A673 (cell line): ENCODE measurements at regions not wholly inside any gene's neighbourhood (a gene's known extent, or its start where the extent isn't known, plus 50 kb on each side); places are given as distances from the start of the nearest gene placed in this dataset.

Source experiments
- BruUV-seq: library from RNA; stranded (reverse); fragments of 400-500 nt; replicated peaks from 2 replicates; lab custom pipeline; 2021; lab: Mats Ljungman, UMichigan
- CTCF ChIA-PET: fragments of 300-600 bp; sonication (Branson Sonifier 250); formaldehyde crosslinking; loops from one replicate; lab custom pipeline; 2022; ENCODE audit warnings: antibody characterized with exemption; lab: Charles Lee
- POLR2A ChIA-PET: fragments of 300-600 bp; sonication (Branson Sonifier 250); formaldehyde crosslinking; loops from one replicate; lab custom pipeline; 2022; ENCODE audit warnings: antibody characterized with exemption; ENCODE audit not compliant: low non-redundant PET; lab: Charles Lee
- DNase-seq: peaks from one replicate; pipeline ENCODE4 v3.0.0-alpha.2; 2015; ENCODE audit warnings: low spot score
- H3K27ac ChIP-seq: fragments of 200-600 bp; sonication (generic); 2 replicates; pipeline ENCODE4 v1.5.1; 2016; ENCODE audit warnings: mixed run types, low read depth, mild to moderate bottlenecking, mixed read lengths, antibody characterized with exemption, low read length; ENCODE audit not compliant: poor library complexity, severe bottlenecking
- H3K27me3 ChIP-seq: fragments of 200-600 bp; sonication (generic); replicated peaks from 2 replicates; pipeline ENCODE4 v1.6.1; 2017; ENCODE audit warnings: mixed run types, low read depth, mild to moderate bottlenecking, mixed read lengths, antibody characterized with exemption, low read length; ENCODE audit not compliant: insufficient read depth, poor library complexity
- H3K36me3 ChIP-seq: fragments of 200-600 bp; sonication (generic); 2 replicates; pipeline ENCODE4 v1.6.1; 2016; ENCODE audit warnings: mixed run types, mild to moderate bottlenecking, mixed read lengths, antibody characterized with exemption, low read length; ENCODE audit not compliant: insufficient read depth, poor library complexity, severe bottlenecking
- H3K4me1 ChIP-seq: fragments of 200-600 bp; sonication (generic); 2 replicates; pipeline ENCODE4 v1.6.1; 2017; ENCODE audit warnings: mixed run types, mild to moderate bottlenecking, mixed read lengths, antibody characterized with exemption, low read length; ENCODE audit not compliant: insufficient read depth, poor library complexity, severe bottlenecking
- H3K4me3 ChIP-seq: fragments of 200-600 bp; sonication (generic); 2 replicates; pipeline ENCODE4 v1.5.1; 2016; ENCODE audit warnings: low read depth, mixed run types, mild to moderate bottlenecking, mixed read lengths, low read length; ENCODE audit not compliant: poor library complexity, severe bottlenecking
- H3K9me3 ChIP-seq: fragments of 200-600 bp; sonication (generic); 2 replicates; pipeline ENCODE4 v1.6.1; 2016; ENCODE audit warnings: mixed run types, low read depth, mild to moderate bottlenecking, mixed read lengths, antibody characterized with exemption, low read length; ENCODE audit not compliant: poor library complexity, severe bottlenecking
- CTCF ChIP-seq: fragments of 300-800, 200-600 bp; sonication (generic); conservative IDR thresholded peaks from 2 replicates; pipeline ENCODE4 v1.5.1; 2017; ENCODE audit warnings: low read depth, mild to moderate bottlenecking, antibody characterized with exemption, low read length, moderate library complexity, mixed read lengths
- EZH2 ChIP-seq: fragments of 200-600 bp; sonication (generic); IDR thresholded peaks from 2 replicates; pipeline ENCODE4 v1.6.1; 2017; ENCODE audit warnings: borderline replicate concordance, low read depth, mild to moderate bottlenecking, mixed read lengths, antibody characterized with exemption, low read length; ENCODE audit not compliant: poor library complexity, severe bottlenecking
- intact Hi-C: fragments of 100-400 bp; cut with micrococcal nuclease; formaldehyde crosslinking; loops from one replicate; pipeline ENCODE4 v1.10.0; 2022; ENCODE audit not compliant: unreplicated experiment

GRCh38 chr4:29199485-29199884 is 1520.7 kb upstream of the PCDH7 start:
- H3K36me3 ChIP-seq: no peaks in the 10 kb centered on the region
- no peak for TF ChIP-seq CTCF
- TF ChIP-seq EZH2: no peak
- peaks cover 5% of the 10 kb centered on the region for H3K9me3 ChIP-seq
- BruUV-seq: no TSS peak
- no peak overlapping the region for H3K27ac ChIP-seq
- no peaks in the 10 kb centered on the region for H3K4me1 ChIP-seq
- CTCF ChIA-PET: no interaction called here
- POLR2A ChIA-PET: no interaction called here
- DNase-seq: no peak
- no peaks in the 10 kb centered on the region for H3K27me3 ChIP-seq
- no peak overlapping the region for H3K4me3 ChIP-seq
- intact Hi-C loops: no loop called here

DNA sequence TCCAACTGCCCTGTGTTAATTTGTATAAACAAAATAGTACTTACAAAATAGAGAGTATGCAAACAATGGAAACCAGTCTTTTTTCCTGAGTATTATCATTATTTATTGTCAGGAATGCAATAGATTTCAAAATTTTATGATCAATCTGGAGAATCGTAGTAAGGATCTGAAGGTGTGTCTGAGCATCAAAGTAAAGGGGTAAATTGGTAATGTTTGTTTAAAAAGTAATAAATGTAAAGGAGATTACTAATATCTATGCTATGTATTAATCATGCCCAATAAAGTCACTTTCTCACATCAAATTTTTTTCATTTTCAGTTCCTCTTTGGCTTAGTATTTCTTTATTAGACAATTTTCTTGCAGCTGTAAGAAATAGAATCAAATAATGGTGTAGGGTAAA is 1507.1 kb upstream of the PCDH7 start:
- no peaks in the 10 kb centered on the region for H3K36me3 ChIP-seq
- H3K4me1 ChIP-seq: peaks cover 7% of the 10 kb centered on the region
- H3K27me3 ChIP-seq: no peaks in the 10 kb centered on the region
- H3K27ac ChIP-seq: no peak overlapping the region
- CTCF ChIA-PET: no interaction called here
- no peaks in the 10 kb centered on the region for H3K9me3 ChIP-seq
- TF ChIP-seq EZH2: no peak
- TF ChIP-seq CTCF: no peak
- intact Hi-C loops: no loop called here
- BruUV-seq: no TSS peak
- H3K4me3 ChIP-seq: no peak overlapping the region
- DNase-seq: no peak
- POLR2A ChIA-PET: no interaction called here

- H3K36me3 ChIP-seq: no peaks in the 10 kb centered on the region
- H3K4me1 ChIP-seq: peaks cover 5% of the 10 kb centered on the region
- no peaks in the 10 kb centered on the region for H3K27me3 ChIP-seq
- intact Hi-C loops: no loop called here
- ChIA-PET CTCF (no interaction called here), POLR2A (no interaction called here)
- H3K9me3 ChIP-seq: no peaks in the 10 kb centered on the region
- no peak for DNase-seq
- TF ChIP-seq CTCF: no peak
- no peak for TF ChIP-seq EZH2
- no TSS peak for BruUV-seq
- no peak overlapping the region for H3K27ac ChIP-seq
- H3K4me3 ChIP-seq: no peak overlapping the region
Observed at GRCh38 chr4:29220761-29221160, 1499.4 kb upstream of the PCDH7 start.
